Stimulated activated effector memory CD8-positive, alpha-beta T cell treated with anti-CD3 and anti-CD28 coated beads, Interleukin-12 subunit alpha, Interleukin-12 subunit beta, amount 100 ng/mL, for 72 hours (primary cell): ENCODE measurements at regions not wholly inside any gene's neighbourhood (a gene's known extent, or its start where the extent isn't known, plus 50 kb on each side); places are given as distances from the start of the nearest gene placed in this dataset.

ENCODE experiments used
- ATAC-seq: fragments of 150-1000 bp; cut with Tn5 transposase; 2 replicates; pipeline ENCODE4 v1.10.0; 2021
- DNase-seq, 2 donors: peaks; one replicate each; pipeline ENCODE4 v3.0.0; 2021 to 2022; ENCODE audit warnings: low spot score in 2 of 2
- H3K27ac Mint-ChIP-seq: one replicate; pipeline ENCODE4 v1.8.0; 2022; ENCODE audit warnings: mild to moderate bottlenecking, mixed read lengths
- H3K36me3 Mint-ChIP-seq: one replicate; pipeline ENCODE4 v1.8.0; 2022; ENCODE audit warnings: mild to moderate bottlenecking, mixed read lengths
- H3K4me1 Mint-ChIP-seq: one replicate; pipeline ENCODE4 v1.8.0; 2022; ENCODE audit warnings: mixed read lengths
- H3K4me3 Mint-ChIP-seq: one replicate; pipeline ENCODE4 v1.8.0; 2022; ENCODE audit warnings: mild to moderate bottlenecking, mixed read lengths
- H3K9me3 Mint-ChIP-seq: one replicate; pipeline ENCODE4 v1.8.0; 2022; ENCODE audit warnings: mixed read lengths

- no peaks in the 10 kb centered on the region for H3K4me1 Mint-ChIP-seq
- DNase-seq: no peak
- no peak for ATAC-seq
Measured at GRCh38 chr5:3654515-3654914, 58.9 kb downstream of the IRX1 start.

GRCh38 chr5:3656803-3657202 lies 61.2 kb downstream of the IRX1 start:
- H3K27ac Mint-ChIP-seq: no peak overlapping the region

More at GRCh38 chr5:3654515-3654914, 58.9 kb downstream of the IRX1 start:
- H3K36me3 Mint-ChIP-seq: no peaks in the 10 kb centered on the region
- H3K27ac Mint-ChIP-seq: no peak overlapping the region
- H3K9me3 Mint-ChIP-seq: peaks cover 21% of the 10 kb centered on the region
- H3K4me3 Mint-ChIP-seq: no peak overlapping the region

GRCh38 chr5:3657364-3658022 lies 61.9 kb downstream of the IRX1 start:
- no peak for DNase-seq
- no peaks in the 10 kb centered on the region for H3K4me1 Mint-ChIP-seq
- H3K4me3 Mint-ChIP-seq: no peak overlapping the region
- no peak overlapping the region for H3K27ac Mint-ChIP-seq
- no peaks in the 10 kb centered on the region for H3K36me3 Mint-ChIP-seq
- peaks cover 10% of the 10 kb centered on the region for H3K9me3 Mint-ChIP-seq
- ATAC-seq: no peak

More at GRCh38 chr5:3656803-3657202, 61.2 kb downstream of the IRX1 start:
- ATAC-seq (no peak), DNase-seq (no peak)
- H3K4me3 Mint-ChIP-seq: no peak overlapping the region
- H3K4me1 Mint-ChIP-seq: no peaks in the 10 kb centered on the region
- H3K9me3 Mint-ChIP-seq: peaks cover 16% of the 10 kb centered on the region
- no peaks in the 10 kb centered on the region for H3K36me3 Mint-ChIP-seq

- Mint-ChIP-seq H3K9me3 (peaks cover 4% of the 10 kb centered on the region), H3K4me3 (no peak overlapping the region), H3K4me1 (no peaks in the 10 kb centered on the region), H3K36me3 (no peaks in the 10 kb centered on the region), H3K27ac (no peak overlapping the region)
- ATAC-seq (no peak), DNase-seq (no peak)
Measured at GRCh38 chr5:3658929-3659328, 63.3 kb downstream of the IRX1 start.

GRCh38 chr5:3659907-3660306 lies 64.3 kb downstream of the IRX1 start:
- H3K27ac Mint-ChIP-seq: no peak overlapping the region
- peaks cover 4% of the 10 kb centered on the region for H3K9me3 Mint-ChIP-seq
- DNase-seq (no peak), ATAC-seq (no peak)
- H3K4me1 Mint-ChIP-seq: no peaks in the 10 kb centered on the region
- H3K4me3 Mint-ChIP-seq: no peak overlapping the region
- no peaks in the 10 kb centered on the region for H3K36me3 Mint-ChIP-seq

GRCh38 chr5:3660630-3661029 lies 65.0 kb downstream of the IRX1 start:
- Mint-ChIP-seq H3K4me3 (no peak overlapping the region), H3K36me3 (no peaks in the 10 kb centered on the region), H3K4me1 (no peaks in the 10 kb centered on the region)

GRCh38 chr5:3661755-3662296 lies 66.2 kb downstream of the IRX1 start:
- DNase-seq: no peak
- Mint-ChIP-seq H3K4me3 (no peak overlapping the region), H3K4me1 (no peaks in the 10 kb centered on the region), H3K36me3 (no peaks in the 10 kb centered on the region), H3K27ac (no peak overlapping the region), H3K9me3 (peaks cover 9% of the 10 kb centered on the region)
- ATAC-seq: no peak

More at GRCh38 chr5:3660630-3661029, 65.0 kb downstream of the IRX1 start:
- DNase-seq (no peak), ATAC-seq (no peak)
- no peak overlapping the region for H3K27ac Mint-ChIP-seq
- peaks cover 4% of the 10 kb centered on the region for H3K9me3 Mint-ChIP-seq

GRCh38 chr5:3662344-3662743 lies 66.7 kb downstream of the IRX1 start:
- Mint-ChIP-seq H3K27ac (no peak overlapping the region), H3K4me1 (no peaks in the 10 kb centered on the region), H3K36me3 (no peaks in the 10 kb centered on the region), H3K9me3 (peaks cover 5% of the 10 kb centered on the region), H3K4me3 (no peak overlapping the region)
- DNase-seq (no peak), ATAC-seq (no peak)

GRCh38 chr5:3671337-3671736 lies 75.7 kb downstream of the IRX1 start:
- H3K36me3 Mint-ChIP-seq: no peaks in the 10 kb centered on the region
- H3K4me1 Mint-ChIP-seq: no peaks in the 10 kb centered on the region
- DNase-seq (no peak), ATAC-seq (no peak)
- no peak overlapping the region for H3K27ac Mint-ChIP-seq
- H3K9me3 Mint-ChIP-seq: peaks cover 10% of the 10 kb centered on the region
- no peak overlapping the region for H3K4me3 Mint-ChIP-seq

GRCh38 chr5:3678801-3679200 lies 83.2 kb downstream of the IRX1 start:
- Mint-ChIP-seq H3K36me3 (no peaks in the 10 kb centered on the region), H3K27ac (no peak overlapping the region), H3K4me3 (no peak overlapping the region), H3K4me1 (no peaks in the 10 kb centered on the region), H3K9me3 (peaks cover 10% of the 10 kb centered on the region)
- DNase-seq: no peak
- ATAC-seq: no peak

- Mint-ChIP-seq H3K4me3 (no peak overlapping the region), H3K9me3 (peaks cover 13% of the 10 kb centered on the region), H3K36me3 (no peaks in the 10 kb centered on the region), H3K27ac (no peak overlapping the region), H3K4me1 (no peaks in the 10 kb centered on the region)
- no peak for ATAC-seq
- DNase-seq: no peak
Measured at GRCh38 chr5:3680821-3681220, 85.2 kb downstream of the IRX1 start.

GRCh38 chr5:3684118-3684517 lies 88.5 kb downstream of the IRX1 start:
- Mint-ChIP-seq H3K9me3 (peaks cover 20% of the 10 kb centered on the region), H3K36me3 (no peaks in the 10 kb centered on the region), H3K27ac (no peak overlapping the region), H3K4me3 (no peak overlapping the region), H3K4me1 (no peaks in the 10 kb centered on the region)
- no peak for DNase-seq
- no peak for ATAC-seq

- Mint-ChIP-seq H3K4me3 (no peak overlapping the region), H3K27ac (no peak overlapping the region), H3K4me1 (no peaks in the 10 kb centered on the region), H3K36me3 (no peaks in the 10 kb centered on the region), H3K9me3 (peaks cover 16% of the 10 kb centered on the region)
- no peak for DNase-seq
- no peak for ATAC-seq
Measured at GRCh38 chr5:3684771-3685354, 89.2 kb downstream of the IRX1 start.

GRCh38 chr5:3694819-3695218 lies 99.2 kb downstream of the IRX1 start:
- Mint-ChIP-seq H3K9me3 (peaks cover 11% of the 10 kb centered on the region), H3K4me1 (no peaks in the 10 kb centered on the region), H3K27ac (no peak overlapping the region), H3K36me3 (no peaks in the 10 kb centered on the region), H3K4me3 (no peak overlapping the region)
- DNase-seq: no peak
- ATAC-seq: no peak

- Mint-ChIP-seq H3K4me1 (no peaks in the 10 kb centered on the region), H3K4me3 (no peak overlapping the region), H3K9me3 (peaks cover 16% of the 10 kb centered on the region), H3K36me3 (no peaks in the 10 kb centered on the region), H3K27ac (no peak overlapping the region)
- ATAC-seq: no peak
- DNase-seq: no peak
Measured at GRCh38 chr5:3695818-3696217, 100.2 kb downstream of the IRX1 start.

GRCh38 chr5:3698412-3698811 lies 102.8 kb downstream of the IRX1 start:
- H3K27ac Mint-ChIP-seq: no peak overlapping the region
- H3K9me3 Mint-ChIP-seq: peaks cover 25% of the 10 kb centered on the region
- no peaks in the 10 kb centered on the region for H3K36me3 Mint-ChIP-seq
- no peak for ATAC-seq
- H3K4me3 Mint-ChIP-seq: no peak overlapping the region
- H3K4me1 Mint-ChIP-seq: no peaks in the 10 kb centered on the region
- no peak for DNase-seq
